ENCODE measurements at regions not wholly inside any gene's neighbourhood (a gene's known extent, or its start where the extent isn't known, plus 50 kb on each side); places are given as distances from the start of the nearest gene placed in this dataset.

DNA sequence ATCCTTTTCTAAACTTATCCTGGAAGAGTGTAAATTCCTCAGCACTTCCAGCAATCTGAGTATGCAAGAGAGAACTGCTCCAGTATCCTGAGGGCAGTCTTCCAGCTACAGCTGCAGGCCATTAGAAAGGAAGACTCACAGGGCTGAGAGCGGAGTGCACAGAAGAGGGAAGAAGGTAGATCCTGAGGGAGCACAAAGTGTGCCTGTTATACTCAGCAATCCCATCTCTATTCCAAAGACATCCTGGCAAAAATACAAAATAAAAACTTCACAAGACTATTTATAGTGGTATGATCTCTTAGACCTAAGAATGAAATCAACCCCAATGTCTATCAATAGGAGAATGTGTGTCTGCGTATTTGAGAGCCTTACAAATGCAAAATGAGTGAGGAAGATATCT lies 292.0 kb downstream of the ZIC1 start (continued):
- TF ChIP-seq, protein P1, sequence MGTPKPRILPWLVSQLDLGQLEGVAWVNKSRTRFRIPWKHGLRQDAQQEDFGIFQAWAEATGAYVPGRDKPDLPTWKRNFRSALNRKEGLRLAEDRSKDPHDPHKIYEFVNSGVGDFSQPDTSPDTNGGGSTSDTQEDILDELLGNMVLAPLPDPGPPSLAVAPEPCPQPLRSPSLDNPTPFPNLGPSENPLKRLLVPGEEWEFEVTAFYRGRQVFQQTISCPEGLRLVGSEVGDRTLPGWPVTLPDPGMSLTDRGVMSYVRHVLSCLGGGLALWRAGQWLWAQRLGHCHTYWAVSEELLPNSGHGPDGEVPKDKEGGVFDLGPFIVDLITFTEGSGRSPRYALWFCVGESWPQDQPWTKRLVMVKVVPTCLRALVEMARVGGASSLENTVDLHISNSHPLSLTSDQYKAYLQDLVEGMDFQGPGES (IDR thresholded peaks at IDR 0.05), result no peak
- TF ChIP-seq MEF2B (IDR thresholded peaks at IDR 0.05; ENCODE audit: partially characterized antibody, poor library complexity, severe bottlenecking) (no peak), CBX5 (IDR thresholded peaks at IDR 0.05; ENCODE audit: low read depth) (no peak), NR2C1 (IDR thresholded peaks at IDR 0.05) (no peak), ATF7 (IDR thresholded peaks at IDR 0.05; ENCODE audit: low read depth) (no peak), HDGF (IDR thresholded peaks at IDR 0.05) (no peak), ZBED1 (IDR thresholded peaks at IDR 0.05; ENCODE audit: borderline replicate concordance) (no peak), CBX3 (IDR thresholded peaks at IDR 0.05; ENCODE audit: borderline replicate concordance, low read depth) (no peak), WRNIP1 (IDR thresholded peaks at IDR 0.05; ENCODE audit: borderline replicate concordance, low read depth, low read length) (no peak), SUPT20H (IDR thresholded peaks at IDR 0.05; ENCODE audit: borderline replicate concordance, control insufficient read depth, low read depth, low read length) (no peak)

DNA sequence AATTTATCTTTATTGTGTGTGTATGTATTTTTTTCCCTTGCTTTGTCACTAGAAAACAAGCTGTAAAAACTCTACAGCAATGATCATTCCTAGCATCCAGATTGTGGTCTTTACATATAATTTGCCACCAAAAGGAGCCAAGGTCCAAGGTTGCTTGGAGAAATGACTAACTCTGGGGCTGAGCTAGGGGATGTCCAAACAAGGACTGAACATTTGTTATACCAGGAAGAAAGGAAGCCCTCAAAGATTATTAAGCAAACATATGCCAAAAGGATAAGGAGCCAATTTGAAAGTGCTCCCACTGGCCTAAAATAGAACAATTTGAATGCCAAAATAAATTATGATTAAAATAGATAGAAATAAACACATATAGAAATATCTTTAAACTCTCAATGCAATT lies 293.3 kb downstream of the ZIC1 start:
- RAD21 ChIA-PET (ENCODE audit: unreplicated experiment), result no interaction called here
- no TSS peak for BruUV-seq (replicated peaks)
- Histone ChIP-seq H3K27me3 (replicated peaks in 1 of 2; ENCODE audit: control insufficient read depth in 2 of 2, insufficient read depth in 2 of 2, low read length in 1 of 2) (no peaks in the 10 kb centered on the region), H3K4me2 (ENCODE audit: control insufficient read depth, insufficient read depth) (no peak overlapping the region), H3K4me1 (ENCODE audit: control insufficient read depth, insufficient read depth, low read length) (no peaks in the 10 kb centered on the region), H3K4me3 (no peak overlapping the region), H3K36me3 (ENCODE audit: control insufficient read depth in 2 of 2, insufficient read depth in 2 of 2, low read length in 1 of 2) (no peaks in the 10 kb centered on the region), H2AFZ (ENCODE audit: control insufficient read depth, low read depth, low read length) (no peak overlapping the region), H3K9me3 (replicated peaks; ENCODE audit: control insufficient read depth, insufficient read depth, low read length) (no peaks in the 10 kb centered on the region), H3K79me2 (ENCODE audit: control insufficient read depth, insufficient read depth, low read length) (no peaks in the 10 kb centered on the region), H3K9ac (ENCODE audit: control insufficient read depth, insufficient read depth, low read length) (no peak overlapping the region), H4K20me1 (ENCODE audit: control insufficient read depth, insufficient read depth) (no peaks in the 10 kb centered on the region), H3K27ac (ENCODE audit: control insufficient read depth, insufficient read depth) (no peak overlapping the region)
- ATAC-seq, result no peak
- intact Hi-C loops (cut with micrococcal nuclease; ENCODE audit: unreplicated experiment) (no loop called here), in situ Hi-C loops (cut with MboI) (no loop called here)
- CTCF ChIA-PET, result no interaction called here
- TF ChIP-seq, protein P2, sequence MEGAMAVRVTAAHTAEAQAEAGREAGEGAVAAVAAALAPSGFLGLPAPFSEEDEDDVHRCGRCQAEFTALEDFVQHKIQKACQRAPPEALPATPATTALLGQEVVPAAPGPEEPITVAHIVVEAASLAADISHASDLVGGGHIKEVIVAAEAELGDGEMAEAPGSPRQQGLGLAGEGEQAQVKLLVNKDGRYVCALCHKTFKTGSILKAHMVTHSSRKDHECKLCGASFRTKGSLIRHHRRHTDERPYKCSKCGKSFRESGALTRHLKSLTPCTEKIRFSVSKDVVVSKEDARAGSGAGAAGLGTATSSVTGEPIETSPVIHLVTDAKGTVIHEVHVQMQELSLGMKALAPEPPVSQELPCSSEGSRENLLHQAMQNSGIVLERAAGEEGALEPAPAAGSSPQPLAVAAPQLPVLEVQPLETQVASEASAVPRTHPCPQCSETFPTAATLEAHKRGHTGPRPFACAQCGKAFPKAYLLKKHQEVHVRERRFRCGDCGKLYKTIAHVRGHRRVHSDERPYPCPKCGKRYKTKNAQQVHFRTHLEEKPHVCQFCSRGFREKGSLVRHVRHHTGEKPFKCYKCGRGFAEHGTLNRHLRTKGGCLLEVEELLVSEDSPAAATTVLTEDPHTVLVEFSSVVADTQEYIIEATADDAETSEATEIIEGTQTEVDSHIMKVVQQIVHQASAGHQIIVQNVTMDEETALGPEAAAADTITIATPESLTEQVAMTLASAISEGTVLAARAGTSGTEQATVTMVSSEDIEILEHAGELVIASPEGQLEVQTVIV (IDR thresholded peaks at IDR 0.05; ENCODE audit: borderline replicate concordance, partially characterized antibody), result no peak
- TF ChIP-seq IKZF1 (conservative IDR thresholded peaks at IDR 0.05) (no peak), CHD1 (IDR thresholded peaks at IDR 0.05; ENCODE audit: low read depth, low read length) (no peak), TAF1 (IDR thresholded peaks at IDR 0.05; ENCODE audit: borderline replicate concordance, low read depth, low read length) (no peak), GATAD2B (conservative IDR thresholded peaks at IDR 0.05; ENCODE audit: low read depth) (no peak), RUNX3 (IDR thresholded peaks at IDR 0.05; ENCODE audit: low read length) (no peak)
- TF ChIP-seq, protein P3, sequence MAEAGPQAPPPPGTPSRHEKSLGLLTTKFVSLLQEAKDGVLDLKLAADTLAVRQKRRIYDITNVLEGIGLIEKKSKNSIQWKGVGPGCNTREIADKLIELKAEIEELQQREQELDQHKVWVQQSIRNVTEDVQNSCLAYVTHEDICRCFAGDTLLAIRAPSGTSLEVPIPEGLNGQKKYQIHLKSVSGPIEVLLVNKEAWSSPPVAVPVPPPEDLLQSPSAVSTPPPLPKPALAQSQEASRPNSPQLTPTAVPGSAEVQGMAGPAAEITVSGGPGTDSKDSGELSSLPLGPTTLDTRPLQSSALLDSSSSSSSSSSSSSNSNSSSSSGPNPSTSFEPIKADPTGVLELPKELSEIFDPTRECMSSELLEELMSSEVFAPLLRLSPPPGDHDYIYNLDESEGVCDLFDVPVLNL (IDR thresholded peaks at IDR 0.05; ENCODE audit: low read depth, low read length), result no peak
- SMC1A ChIA-PET (ENCODE audit: uncharacterized antibody, unreplicated experiment), result no interaction called here
- no peak for DNase-seq (ENCODE audit: low read depth, low spot score)
- FAIRE-seq, result no peak
- POLR2A ChIA-PET, result interaction anchor here (0.6 kb wide), 1 partner anchor 28 kb away, joined by 3 read pairs; no protein-coding TSS in a partner anchor
